Activated T-cell treated with anti-CD3 and anti-CD28 coated beads, Interleukin-2, amount 50 U/mL, for 48 hours (primary cell): ENCODE measurements at regions not wholly inside any gene's neighbourhood (a gene's known extent, or its start where the extent isn't known, plus 50 kb on each side); places are given as distances from the start of the nearest gene placed in this dataset.
"Not testable (repeated sequence)": the region's sequence is repeated elsewhere in the genome, so short reads cannot be mapped to it uniquely, and the experiment has no call there.

Experiments used
- DNase-seq, 2 experiments: peaks; one replicate each; pipeline ENCODE4 v3.0.0-alpha.2; 2020

- no peak for DNase-seq
Measured at GRCh38 chr7:131154380-131154779, 173.3 kb upstream of the MKLN1 start.

GRCh38 chr7:131157530-131158243 is 170.0 kb upstream of the MKLN1 start:
- DNase-seq = no peak

- not testable (repeated sequence) for DNase-seq
Measured at GRCh38 chr7:131158244-131158636, 169.4 kb upstream of the MKLN1 start.

GRCh38 chr7:131159961-131160361 is 167.7 kb upstream of the MKLN1 start:
- DNase-seq = no peak

- no peak for DNase-seq
Measured at GRCh38 chr7:131161103-131161502, 166.6 kb upstream of the MKLN1 start.

- DNase-seq = no peak
Measured at GRCh38 chr7:131164025-131164925, 163.4 kb upstream of the MKLN1 start.

GRCh38 chr7:131166066-131166465 is 161.6 kb upstream of the MKLN1 start:
- DNase-seq = no peak

- no peak for DNase-seq
Measured at GRCh38 chr7:131170440-131171271, 157.0 kb upstream of the MKLN1 start.

- DNase-seq = no peak
Measured at GRCh38 chr7:131173145-131173890, 154.4 kb upstream of the MKLN1 start.

GRCh38 chr7:131174391-131174790 is 153.3 kb upstream of the MKLN1 start:
- DNase-seq = no peak

GRCh38 chr7:131174855-131175254 is 152.8 kb upstream of the MKLN1 start:
- no peak for DNase-seq

- no peak for DNase-seq
Measured at GRCh38 chr7:131182446-131183058, 145.1 kb upstream of the MKLN1 start.

- DNase-seq = no peak
Measured at GRCh38 chr7:131183072-131183471, 144.6 kb upstream of the MKLN1 start.

GRCh38 chr7:131183611-131184119 is 144.0 kb upstream of the MKLN1 start:
- no peak for DNase-seq

GRCh38 chr7:131186816-131187215 is 140.9 kb upstream of the MKLN1 start:
- no peak for DNase-seq

- DNase-seq = peak; percentile 74
Measured at GRCh38 chr7:131188367-131189339, 139.0 kb upstream of the MKLN1 start.

GRCh38 chr7:131189488-131189887 is 138.2 kb upstream of the MKLN1 start:
- no peak for DNase-seq

- DNase-seq = no peak
Measured at GRCh38 chr7:131190146-131190545, 137.5 kb upstream of the MKLN1 start.

- DNase-seq = no peak
Measured at GRCh38 chr7:131190581-131190980, 137.1 kb upstream of the MKLN1 start.

GRCh38 chr7:131194070-131194865 is 133.4 kb upstream of the MKLN1 start:
- no peak for DNase-seq
